Osteoblast (primary cell): ENCODE measurements at regions not wholly inside any gene's neighbourhood (a gene's known extent, or its start where the extent isn't known, plus 50 kb on each side); places are given as distances from the start of the nearest gene placed in this dataset.

Experiments used
- DNase-seq: peaks from one replicate; pipeline ENCODE4 v3.0.0; 2011; ENCODE audit warnings: low spot score, mixed read lengths; ENCODE audit not compliant: insufficient read length; ENCODE audit errors: missing footprints
- H2AFZ ChIP-seq: 2 replicates; pipeline ENCODE4 v1.6.0; 2011; ENCODE audit warnings: mild to moderate bottlenecking, low read length
- H3K27ac ChIP-seq: 2 replicates; pipeline ENCODE4 v1.5.1; 2011; ENCODE audit warnings: mild to moderate bottlenecking, low read depth, low read length, moderate library complexity
- H3K27me3 ChIP-seq: 2 replicates; pipeline ENCODE4 v1.6.0; 2012; ENCODE audit warnings: mild to moderate bottlenecking, control low read depth, inconsistent platforms, low read length, moderate library complexity; ENCODE audit not compliant: insufficient read depth
- H3K36me3 ChIP-seq: 2 replicates; pipeline ENCODE4 v1.5.1; 2011; ENCODE audit warnings: mild to moderate bottlenecking, low read length, control low read depth, moderate library complexity; ENCODE audit not compliant: insufficient read depth
- H3K4me1 ChIP-seq: 2 replicates; pipeline ENCODE4 v1.5.1; 2011; ENCODE audit warnings: mild to moderate bottlenecking, low read length, control low read depth, moderate library complexity; ENCODE audit not compliant: insufficient read depth
- H3K4me2 ChIP-seq: 2 replicates; pipeline ENCODE4 v1.6.0; 2011; ENCODE audit warnings: mild to moderate bottlenecking, low read length; ENCODE audit not compliant: insufficient read depth
- H3K4me3 ChIP-seq: fragments of 200-600 bp; sonication (generic); 3 replicates; pipeline ENCODE4 v1.5.1; 2012; ENCODE audit warnings: mild to moderate bottlenecking, low read length, inconsistent platforms; ENCODE audit not compliant: insufficient read depth
- H3K79me2 ChIP-seq: 2 replicates; pipeline ENCODE4 v1.6.0; 2012; ENCODE audit warnings: mild to moderate bottlenecking, low read length, control low read depth, inconsistent platforms; ENCODE audit not compliant: insufficient read depth
- H3K9me3 ChIP-seq: 2 replicates; pipeline ENCODE4 v1.5.1; 2011; ENCODE audit warnings: low read depth, low read length, control low read depth
- H4K20me1 ChIP-seq: 2 replicates; pipeline ENCODE4 v1.6.0; 2012; ENCODE audit warnings: mild to moderate bottlenecking, low read length, control low read depth; ENCODE audit not compliant: insufficient read depth
- CTCF ChIP-seq: IDR thresholded peaks from 2 replicates; pipeline ENCODE4 v1.5.1; 2011; ENCODE audit warnings: mild to moderate bottlenecking, low read depth, low read length, moderate library complexity; ENCODE audit errors: extremely low read depth

DNA sequence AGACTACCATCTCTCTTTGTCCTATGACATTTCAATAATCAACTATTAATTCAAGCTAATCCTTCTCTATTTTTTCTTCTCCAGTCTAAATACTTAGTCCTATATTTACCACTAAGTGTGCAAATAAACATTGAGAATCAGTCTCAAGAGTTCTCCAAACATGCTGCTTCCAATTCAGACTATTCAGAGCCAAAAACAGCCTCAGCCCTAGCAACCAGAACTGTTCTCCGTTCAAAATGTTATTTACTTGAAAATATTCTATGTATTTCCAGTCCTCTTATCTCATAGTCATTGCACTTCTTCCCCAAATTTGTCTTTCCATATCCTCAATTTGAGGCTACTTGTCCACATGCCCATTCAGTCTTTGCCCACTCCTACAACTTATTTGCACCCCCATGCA lies 805.5 kb downstream of the IGSF11 start:
- H2AFZ ChIP-seq = no peak overlapping the region
- TF ChIP-seq CTCF = no peak

GRCh38 chr3:118231578-118231977 lies 803.1 kb downstream of the IGSF11 start:
- no peaks in the 10 kb centered on the region for H3K36me3 ChIP-seq
- no peak overlapping the region for H3K27ac ChIP-seq
- H3K9me3 ChIP-seq = no peaks in the 10 kb centered on the region
- H2AFZ ChIP-seq = no peak overlapping the region
- DNase-seq = no peak
- H3K79me2 ChIP-seq = no peaks in the 10 kb centered on the region
- H3K4me2 ChIP-seq = no peak overlapping the region
- H3K4me3 ChIP-seq = no peak overlapping the region
- no peak for TF ChIP-seq CTCF
- no peaks in the 10 kb centered on the region for H3K4me1 ChIP-seq
- H4K20me1 ChIP-seq = no peaks in the 10 kb centered on the region
- H3K27me3 ChIP-seq = no peaks in the 10 kb centered on the region

More for the DNA sequence above, 805.5 kb downstream of the IGSF11 start:
- H3K4me3 ChIP-seq = no peak overlapping the region
- no peaks in the 10 kb centered on the region for H4K20me1 ChIP-seq
- no peaks in the 10 kb centered on the region for H3K9me3 ChIP-seq
- H3K4me1 ChIP-seq = no peaks in the 10 kb centered on the region
- no peaks in the 10 kb centered on the region for H3K27me3 ChIP-seq
- H3K36me3 ChIP-seq = no peaks in the 10 kb centered on the region
- no peak overlapping the region for H3K27ac ChIP-seq
- no peak overlapping the region for H3K4me2 ChIP-seq
- no peak for DNase-seq
- no peaks in the 10 kb centered on the region for H3K79me2 ChIP-seq

DNA sequence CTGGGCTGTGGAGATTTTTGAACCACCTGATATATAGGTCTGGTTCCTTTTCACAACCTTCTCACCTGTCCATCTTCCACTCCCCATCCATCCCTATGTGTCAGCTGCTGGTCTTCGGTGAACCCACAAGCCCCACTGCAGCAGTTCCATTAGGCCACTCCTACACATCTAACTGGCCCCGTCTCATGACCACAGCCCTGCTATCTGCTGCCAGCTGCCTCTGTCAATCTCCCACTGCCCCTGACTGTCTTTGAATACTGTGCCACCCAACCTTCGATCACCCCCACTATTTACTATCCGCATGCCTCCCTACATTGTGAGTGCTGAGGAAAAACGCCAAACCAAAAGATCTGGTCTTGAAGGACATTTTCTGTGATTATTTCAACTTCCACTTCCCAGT lies 795.4 kb downstream of the IGSF11 start:
- no peak for DNase-seq
- H4K20me1 ChIP-seq = no peaks in the 10 kb centered on the region
- H3K27ac ChIP-seq = no peak overlapping the region
- no peak overlapping the region for H2AFZ ChIP-seq
- no peaks in the 10 kb centered on the region for H3K4me1 ChIP-seq
- H3K4me3 ChIP-seq = no peak overlapping the region
- H3K27me3 ChIP-seq = no peaks in the 10 kb centered on the region
- H3K79me2 ChIP-seq = no peaks in the 10 kb centered on the region
- TF ChIP-seq CTCF = no peak
- no peaks in the 10 kb centered on the region for H3K9me3 ChIP-seq
- H3K4me2 ChIP-seq = no peak overlapping the region
- H3K36me3 ChIP-seq = no peaks in the 10 kb centered on the region

DNA sequence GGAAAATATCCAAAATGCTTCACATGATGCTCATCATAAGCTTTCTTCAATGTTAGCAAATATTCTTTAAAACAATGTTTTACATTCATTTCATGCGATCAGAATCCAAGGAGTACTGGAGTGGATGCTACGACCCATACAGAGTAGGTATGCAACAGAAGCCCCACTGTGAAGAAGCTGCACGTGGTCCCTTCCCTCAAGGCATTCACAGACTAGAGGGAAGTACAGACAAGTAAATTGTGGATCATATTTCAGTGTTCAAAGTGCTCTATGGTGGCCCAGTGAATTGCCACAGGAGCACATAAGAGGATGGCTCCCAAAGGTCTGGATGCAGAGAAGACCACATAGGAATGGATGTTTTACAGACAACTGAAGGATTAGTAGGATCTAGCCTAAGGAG lies 789.9 kb downstream of the IGSF11 start:
- Histone ChIP-seq H3K4me3 (no peak overlapping the region), H3K79me2 (no peaks in the 10 kb centered on the region), H3K4me2 (no peak overlapping the region), H3K9me3 (no peaks in the 10 kb centered on the region), H3K4me1 (no peaks in the 10 kb centered on the region), H3K36me3 (no peaks in the 10 kb centered on the region), H3K27ac (no peak overlapping the region), H4K20me1 (no peaks in the 10 kb centered on the region), H3K27me3 (no peaks in the 10 kb centered on the region), H2AFZ (no peak overlapping the region)
- TF ChIP-seq CTCF = no peak
- DNase-seq = no peak
